ENCODE measurements at regions not wholly inside any gene's neighbourhood (a gene's known extent, or its start where the extent isn't known, plus 50 kb on each side); places are given as distances from the start of the nearest gene placed in this dataset.
A peak's percentile ranks its signal among the peaks of the same experiment; 100 is the strongest.

GRCh38 chr20:4484379-4484997 is 201.8 kb upstream of the PRNP start:
- no peak for DNase-seq (ENCODE audit: low read depth)
- TF ChIP-seq CTCF (IDR thresholded peaks at IDR 0.05; ENCODE audit: insufficient read depth, low read length): no peak
- H3K4me3 ChIP-seq (ENCODE audit: low read depth, low read length): no peak overlapping the region

- no peak for DNase-seq (ENCODE audit: low read depth)
- TF ChIP-seq CTCF (IDR thresholded peaks at IDR 0.05; ENCODE audit: insufficient read depth, low read length): no peak
- no peak overlapping the region for H3K4me3 ChIP-seq (ENCODE audit: low read depth, low read length)
Observed at GRCh38 chr20:4483961-4484360, 202.3 kb upstream of the PRNP start.

GRCh38 chr20:4483486-4483885 is 202.8 kb upstream of the PRNP start:
- peak; percentile 42 for DNase-seq (ENCODE audit: low read depth)
- H3K4me3 ChIP-seq (ENCODE audit: low read depth, low read length): no peak overlapping the region
- no peak for TF ChIP-seq CTCF (IDR thresholded peaks at IDR 0.05; ENCODE audit: insufficient read depth, low read length)

GRCh38 chr20:4480104-4480503 is 206.2 kb upstream of the PRNP start:
- H3K4me3 ChIP-seq (ENCODE audit: low read depth, low read length): no peak overlapping the region
- DNase-seq (ENCODE audit: low read depth): no peak
- TF ChIP-seq CTCF (IDR thresholded peaks at IDR 0.05; ENCODE audit: insufficient read depth, low read length): no peak

GRCh38 chr20:4476903-4477500 is 209.3 kb upstream of the PRNP start:
- H3K4me3 ChIP-seq (ENCODE audit: low read depth, low read length): no peak overlapping the region
- no peak for TF ChIP-seq CTCF (IDR thresholded peaks at IDR 0.05; ENCODE audit: insufficient read depth, low read length)
- DNase-seq (ENCODE audit: low read depth): no peak

- TF ChIP-seq CTCF (IDR thresholded peaks at IDR 0.05; ENCODE audit: insufficient read depth, low read length): no peak
- DNase-seq (ENCODE audit: low read depth): no peak
- H3K4me3 ChIP-seq (ENCODE audit: low read depth, low read length): no peak overlapping the region
Observed at GRCh38 chr20:4472906-4473305, 213.3 kb upstream of the PRNP start.

GRCh38 chr20:4471221-4471620 is 215.0 kb upstream of the PRNP start:
- TF ChIP-seq CTCF (IDR thresholded peaks at IDR 0.05; ENCODE audit: insufficient read depth, low read length): no peak
- DNase-seq (ENCODE audit: low read depth): peak; percentile 15

More at GRCh38 chr20:4471221-4471620, 215.0 kb upstream of the PRNP start:
- no peak overlapping the region for H3K4me3 ChIP-seq (ENCODE audit: low read depth, low read length)

All from fibroblast of the aortic adventitia (primary cell).